K562 (cell line): ENCODE measurements at regions not wholly inside any gene's neighbourhood (a gene's known extent, or its start where the extent isn't known, plus 50 kb on each side); places are given as distances from the start of the nearest gene placed in this dataset.

Source experiments
- ATAC-seq: fragments of 200-7000 bp; cut with Tn5 transposase; 3 replicates; pipeline ENCODE4 v1.9.1; 2020; ENCODE audit warnings: moderate library complexity
- BruUV-seq: library from RNA; stranded (reverse); fragments of 400-500 nt; replicated peaks from 2 replicates; lab custom pipeline; 2021; lab: Mats Ljungman, UMichigan
- CTCF ChIA-PET: fragments of 300-600 bp; formaldehyde crosslinking; extraction: SDS; loops from one replicate; lab custom pipeline; 2021; ENCODE audit warnings: low intra/inter-chr PET ratio; lab: Yijun Ruan, JAX
- POLR2A ChIA-PET: fragments of 300-600, 350-650 bp; sonication (Branson Sonifier 250); formaldehyde crosslinking; extraction: SDS; loops from one replicate; lab custom pipeline; 2021; ENCODE audit warnings: antibody characterized with exemption, inconsistent platforms; lab: Yijun Ruan, JAX
- DNase-seq, 4 experiments: peaks; one replicate each; pipeline versions ENCODE4 v3.0.0 to v3.0.0-alpha.2; 2011 to 2018; ENCODE audit warnings: low spot score in 3 of 4, mixed read lengths in 3 of 4; ENCODE audit errors: extremely low read depth in 1 of 4
- FAIRE-seq: peaks from 2 replicates; lab custom pipeline; 2011; peaks lifted over from hg19 to GRCh38; lab: Jason Lieb, UNC
- H2AFZ ChIP-seq: 2 replicates; pipeline ENCODE4 v1.6.0; 2011; ENCODE audit warnings: low read depth, low read length, control low read depth, inconsistent platforms
- H3K27ac ChIP-seq: fragments of 200-600 bp; 3 replicates; pipeline ENCODE4 v1.8.0; 2011; ENCODE audit warnings: low read depth, mild to moderate bottlenecking, control low read depth, inconsistent platforms, low read length, moderate library complexity, mixed read lengths; ENCODE audit errors: extremely low read depth
- H3K27me3 ChIP-seq, 2 experiments: fragments of 300-600 bp in 1 of 2; 2 replicates in 1 of 2; 3 replicates in 1 of 2; pipeline versions ENCODE4 v1.6.0 to v1.8.0; 2011; ENCODE audit warnings: inconsistent platforms in 2 of 2, low read length in 2 of 2, mild to moderate bottlenecking in 1 of 2, mixed read lengths in 1 of 2, moderate library complexity in 1 of 2; ENCODE audit not compliant: control insufficient read depth in 2 of 2, insufficient read depth in 2 of 2
- H3K36me3 ChIP-seq: fragments of 300-600 bp; 3 replicates; pipeline ENCODE4 v1.8.0; 2011; ENCODE audit warnings: mild to moderate bottlenecking, low read length, inconsistent platforms; ENCODE audit not compliant: control insufficient read depth, insufficient read depth
- H3K4me1 ChIP-seq, 2 experiments: fragments of 200-600 bp in 1 of 2; replicated peaks in 1 of 2; 2 replicates in 1 of 2; 3 replicates in 1 of 2; pipeline versions ENCODE4 v1.5.1 to v1.8.0; 2011; ENCODE audit warnings: inconsistent platforms in 2 of 2, low read length in 2 of 2, mild to moderate bottlenecking in 1 of 2, mixed read lengths in 1 of 2, moderate library complexity in 1 of 2; ENCODE audit not compliant: control insufficient read depth in 2 of 2, insufficient read depth in 2 of 2
- H3K4me2 ChIP-seq: 2 replicates; pipeline ENCODE4 v1.6.1; 2011; ENCODE audit warnings: low read length, control low read depth, inconsistent platforms, mixed read lengths; ENCODE audit not compliant: insufficient read depth
- H3K4me3 ChIP-seq: fragments of 200-600 bp; sonication (generic), shearing (Covaris generic); 2 replicates; pipeline ENCODE4 v1.5.1; 2016; ENCODE audit warnings: control low read depth, inconsistent platforms
- H3K79me2 ChIP-seq: fragments of 200-600 bp; 3 replicates; pipeline ENCODE4 v1.8.0; 2011; ENCODE audit warnings: low read length, inconsistent platforms; ENCODE audit not compliant: control insufficient read depth, insufficient read depth
- H3K9ac ChIP-seq, 2 experiments: 2 replicates each; pipeline versions ENCODE4 v1.6.0 to v1.6.1; 2011; ENCODE audit warnings: low read depth in 2 of 2, low read length in 2 of 2, control low read depth in 1 of 2, inconsistent platforms in 1 of 2, mild to moderate bottlenecking in 1 of 2, mixed read lengths in 1 of 2; ENCODE audit not compliant: insufficient read depth in 1 of 2
- H3K9me1 ChIP-seq: one replicate; pipeline ENCODE4 v1.6.0; 2011; ENCODE audit warnings: inconsistent platforms, mild to moderate bottlenecking, low read length, moderate library complexity; ENCODE audit not compliant: control insufficient read depth, insufficient read depth
- H3K9me3 ChIP-seq: replicated peaks from 2 replicates; pipeline ENCODE4 v1.5.1; 2011; ENCODE audit warnings: low read depth, low read length, inconsistent platforms; ENCODE audit not compliant: control insufficient read depth, insufficient read depth
- H4K20me1 ChIP-seq: replicated peaks from 2 replicates; pipeline ENCODE4 v1.6.1; 2011; ENCODE audit warnings: low read length, inconsistent platforms, mixed read lengths; ENCODE audit not compliant: control insufficient read depth, insufficient read depth
- ZKSCAN3 ChIP-seq: fragments of 250-450 bp; sonication (Bioruptor Pico); IDR thresholded peaks from 2 replicates; pipeline ENCODE4 v1.4.0; 2020
- ZNF589 ChIP-seq: fragments of 200-800 bp; sonication (Bioruptor generic); IDR thresholded peaks from 2 replicates; pipeline ENCODE4 v1.6.1; 2016; ENCODE audit warnings: low read depth, missing genetic modification characterization, missing compliant biosample characterization
- WGBS: fragments of 100-300 bp; shearing (Covaris generic); methylation state at CpG from one replicate; pipeline ENCODE4 v1.1.6; 2016; ENCODE audit warnings: low coverage, mixed read lengths; ENCODE audit not compliant: insufficient coverage; ENCODE audit errors: missing lambda C conversion rate; 5-methylcytosine and 5-hydroxymethylcytosine counted together
- in situ Hi-C: fragments of 300-500 bp; cut with MboI; formaldehyde crosslinking; loops from 4 replicates; pipeline ENCODE4 v1.15.0; 2018; ENCODE audit warnings: inconsistent platforms, mixed read lengths
- intact Hi-C: fragments of 100-400 bp; cut with micrococcal nuclease; formaldehyde crosslinking; loops from 2 replicates; pipeline ENCODE4 v1.14.2; 2022
- TF ChIP-seq, protein P1 (sequence below): sonication (generic); formaldehyde crosslinking; IDR thresholded peaks from 2 replicates; pipeline ENCODE4 v1.8.0; 2023; ENCODE audit warnings: mild to moderate bottlenecking, missing genetic modification reagents
- TF ChIP-seq, protein P2 (sequence below): sonication (generic); formaldehyde crosslinking; IDR thresholded peaks from 2 replicates; pipeline ENCODE4 v1.8.0; 2022; ENCODE audit warnings: mild to moderate bottlenecking, missing genetic modification reagents

DNA sequence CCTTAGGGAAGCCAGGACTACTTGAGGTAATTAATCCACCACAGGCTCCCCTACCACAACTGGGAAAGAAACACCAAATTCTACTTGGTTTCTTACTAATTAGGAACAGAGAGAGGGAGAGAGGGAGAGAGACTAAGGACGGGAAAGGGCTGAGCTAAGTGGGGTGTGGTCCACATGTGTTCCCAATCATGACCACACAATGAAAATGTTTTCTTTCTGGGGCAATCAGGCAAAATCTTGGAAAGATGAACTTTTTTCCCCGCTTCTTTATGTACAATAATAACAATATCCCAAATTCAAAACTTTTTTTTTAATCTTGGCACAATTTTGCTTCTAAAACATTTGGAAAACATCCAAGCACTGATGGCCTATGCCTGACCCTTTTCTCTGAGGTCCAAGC lies 734.4 kb downstream of the MAFB start:
- Histone ChIP-seq H3K27me3 (no peaks in the 10 kb centered on the region), H3K36me3 (no peaks in the 10 kb centered on the region), H3K4me2 (no peak overlapping the region), H3K4me1 (no peaks in the 10 kb centered on the region), H2AFZ (no peak overlapping the region), H3K9me3 (no peaks in the 10 kb centered on the region), H3K4me3 (no peak overlapping the region), H3K9ac (no peak overlapping the region), H3K79me2 (no peaks in the 10 kb centered on the region), H4K20me1 (no peaks in the 10 kb centered on the region), H3K27ac (no peak overlapping the region), H3K9me1 (no peaks in the 10 kb centered on the region)
- no peak for ATAC-seq
- intact Hi-C loops (no loop called here), in situ Hi-C loops (no loop called here)
- WGBS, result 0% methylated on average over 1 of the region's 2 CpGs
- no TSS peak for BruUV-seq
- CTCF ChIA-PET, result no interaction called here
- no peak for DNase-seq
- POLR2A ChIA-PET, result no interaction called here
- TF ChIP-seq, protein P1, sequence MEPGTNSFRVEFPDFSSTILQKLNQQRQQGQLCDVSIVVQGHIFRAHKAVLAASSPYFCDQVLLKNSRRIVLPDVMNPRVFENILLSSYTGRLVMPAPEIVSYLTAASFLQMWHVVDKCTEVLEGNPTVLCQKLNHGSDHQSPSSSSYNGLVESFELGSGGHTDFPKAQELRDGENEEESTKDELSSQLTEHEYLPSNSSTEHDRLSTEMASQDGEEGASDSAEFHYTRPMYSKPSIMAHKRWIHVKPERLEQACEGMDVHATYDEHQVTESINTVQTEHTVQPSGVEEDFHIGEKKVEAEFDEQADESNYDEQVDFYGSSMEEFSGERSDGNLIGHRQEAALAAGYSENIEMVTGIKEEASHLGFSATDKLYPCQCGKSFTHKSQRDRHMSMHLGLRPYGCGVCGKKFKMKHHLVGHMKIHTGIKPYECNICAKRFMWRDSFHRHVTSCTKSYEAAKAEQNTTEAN, result no peak
- TF ChIP-seq ZNF589 (CRISPR knock-in tag) (no peak), ZKSCAN3 (CRISPR knock-in tag) (no peak)
- TF ChIP-seq, protein P2, sequence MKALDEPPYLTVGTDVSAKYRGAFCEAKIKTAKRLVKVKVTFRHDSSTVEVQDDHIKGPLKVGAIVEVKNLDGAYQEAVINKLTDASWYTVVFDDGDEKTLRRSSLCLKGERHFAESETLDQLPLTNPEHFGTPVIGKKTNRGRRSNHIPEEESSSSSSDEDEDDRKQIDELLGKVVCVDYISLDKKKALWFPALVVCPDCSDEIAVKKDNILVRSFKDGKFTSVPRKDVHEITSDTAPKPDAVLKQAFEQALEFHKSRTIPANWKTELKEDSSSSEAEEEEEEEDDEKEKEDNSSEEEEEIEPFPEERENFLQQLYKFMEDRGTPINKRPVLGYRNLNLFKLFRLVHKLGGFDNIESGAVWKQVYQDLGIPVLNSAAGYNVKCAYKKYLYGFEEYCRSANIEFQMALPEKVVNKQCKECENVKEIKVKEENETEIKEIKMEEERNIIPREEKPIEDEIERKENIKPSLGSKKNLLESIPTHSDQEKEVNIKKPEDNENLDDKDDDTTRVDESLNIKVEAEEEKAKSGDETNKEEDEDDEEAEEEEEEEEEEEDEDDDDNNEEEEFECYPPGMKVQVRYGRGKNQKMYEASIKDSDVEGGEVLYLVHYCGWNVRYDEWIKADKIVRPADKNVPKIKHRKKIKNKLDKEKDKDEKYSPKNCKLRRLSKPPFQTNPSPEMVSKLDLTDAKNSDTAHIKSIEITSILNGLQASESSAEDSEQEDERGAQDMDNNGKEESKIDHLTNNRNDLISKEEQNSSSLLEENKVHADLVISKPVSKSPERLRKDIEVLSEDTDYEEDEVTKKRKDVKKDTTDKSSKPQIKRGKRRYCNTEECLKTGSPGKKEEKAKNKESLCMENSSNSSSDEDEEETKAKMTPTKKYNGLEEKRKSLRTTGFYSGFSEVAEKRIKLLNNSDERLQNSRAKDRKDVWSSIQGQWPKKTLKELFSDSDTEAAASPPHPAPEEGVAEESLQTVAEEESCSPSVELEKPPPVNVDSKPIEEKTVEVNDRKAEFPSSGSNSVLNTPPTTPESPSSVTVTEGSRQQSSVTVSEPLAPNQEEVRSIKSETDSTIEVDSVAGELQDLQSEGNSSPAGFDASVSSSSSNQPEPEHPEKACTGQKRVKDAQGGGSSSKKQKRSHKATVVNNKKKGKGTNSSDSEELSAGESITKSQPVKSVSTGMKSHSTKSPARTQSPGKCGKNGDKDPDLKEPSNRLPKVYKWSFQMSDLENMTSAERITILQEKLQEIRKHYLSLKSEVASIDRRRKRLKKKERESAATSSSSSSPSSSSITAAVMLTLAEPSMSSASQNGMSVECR (CRISPR knock-in tag), result no peak
- no peak for FAIRE-seq
